HG03457 (cell line): ENCODE measurements at regions not wholly inside any gene's neighbourhood (a gene's known extent, or its start where the extent isn't known, plus 50 kb on each side); places are given as distances from the start of the nearest gene placed in this dataset.
"Not testable (repeated sequence)": the region's sequence is repeated elsewhere in the genome, so short reads cannot be mapped to it uniquely, and the experiment has no call there.

Source experiments
- ATAC-seq: cut with Tn5 transposase; IDR thresholded peaks from one replicate; pipeline ENCODE4 v1.9.1; 2021; ENCODE audit warnings: moderate number of reproducible peaks; ENCODE audit not compliant: unreplicated experiment

GRCh38 chr1:73511038-73511437 is 686.9 kb downstream of the LRRIQ3 start:
- no peak for ATAC-seq

- ATAC-seq, result no peak
Observed at GRCh38 chr1:73500154-73500553, 697.8 kb downstream of the LRRIQ3 start.

DNA sequence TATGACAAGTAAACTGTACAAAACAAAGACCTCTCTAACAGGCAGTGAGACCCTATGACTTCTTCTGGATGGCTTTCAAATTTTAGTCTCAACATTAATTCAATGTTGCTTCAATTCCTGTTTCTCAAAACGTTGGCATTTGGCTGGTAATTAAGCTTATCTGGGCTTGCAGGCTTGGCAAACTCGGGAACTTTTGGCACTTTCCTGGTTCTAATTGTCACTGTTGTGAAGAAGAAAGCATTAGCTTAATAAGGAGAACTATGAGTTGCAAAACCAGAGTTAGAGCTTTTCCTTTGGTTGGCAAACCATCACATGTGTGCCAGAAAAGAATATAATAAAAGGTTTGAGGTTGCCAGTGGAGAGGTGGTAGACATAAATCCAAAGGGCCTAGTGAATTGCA is 698.3 kb downstream of the LRRIQ3 start:
- ATAC-seq, result no peak

DNA sequence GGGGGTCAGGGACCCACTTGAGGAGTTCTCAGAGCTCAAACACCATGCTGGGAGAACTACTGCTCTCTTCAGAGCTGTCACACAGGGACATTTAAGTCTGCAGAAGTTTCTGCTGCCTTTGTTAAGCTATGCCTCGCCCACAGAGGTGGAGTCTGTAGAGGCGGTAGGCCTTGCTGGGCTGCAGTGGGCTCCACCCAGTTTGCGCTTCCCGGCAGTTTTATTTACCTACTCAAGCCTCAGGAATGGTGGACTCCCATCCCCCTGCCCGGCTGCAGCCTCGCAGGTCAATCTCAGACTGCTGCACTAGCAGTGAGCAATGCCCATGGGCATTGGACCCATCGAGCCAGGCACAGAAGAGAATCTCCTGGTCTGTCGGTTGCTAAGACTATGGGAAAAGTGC is 706.4 kb downstream of the LRRIQ3 start:
- no peak for ATAC-seq

GRCh38 chr1:73475316-73475870 is 722.6 kb downstream of the LRRIQ3 start:
- ATAC-seq, result no peak

DNA sequence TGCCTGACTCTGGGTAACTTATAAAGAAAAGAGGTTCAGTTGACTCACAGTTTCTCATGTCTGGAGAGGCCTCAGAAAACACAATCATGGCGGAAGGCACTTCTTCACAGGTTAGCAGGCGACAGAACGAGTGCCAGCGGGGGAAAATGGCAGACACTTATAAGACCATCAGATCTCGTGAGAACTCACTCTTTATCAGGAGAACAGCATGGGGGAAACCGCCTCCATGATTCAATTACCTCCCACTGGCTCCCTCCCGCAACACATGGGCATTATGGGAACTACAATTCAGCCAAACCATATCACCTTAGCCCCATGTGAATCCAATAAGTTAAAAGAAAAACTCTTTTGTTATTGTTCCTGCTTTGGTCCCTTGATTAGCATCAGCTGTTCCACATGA is 725.2 kb downstream of the LRRIQ3 start:
- ATAC-seq, result no peak

DNA sequence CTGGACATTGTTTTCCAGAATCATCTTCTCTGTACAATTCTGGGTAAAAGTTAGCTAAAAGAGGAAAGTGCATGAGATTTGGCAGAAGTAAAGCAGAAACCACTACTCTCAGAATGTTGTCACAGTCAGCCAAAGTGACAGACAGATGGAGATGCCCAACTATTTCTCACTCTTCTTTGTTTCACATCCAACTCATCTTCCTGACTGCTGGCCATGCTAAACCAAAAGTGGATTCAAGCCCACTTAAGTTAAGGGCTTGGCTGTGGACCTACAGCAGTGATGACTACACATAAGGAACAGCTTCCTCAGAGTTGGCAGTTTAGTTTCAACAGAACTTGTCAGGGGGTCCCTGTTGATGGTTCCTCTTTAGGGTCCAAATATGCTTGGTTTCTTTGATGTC is 730.2 kb downstream of the LRRIQ3 start:
- no peak for ATAC-seq

GRCh38 chr1:73463873-73464272 is 734.1 kb downstream of the LRRIQ3 start:
- no peak for ATAC-seq

GRCh38 chr1:73452522-73452921 is 745.5 kb downstream of the LRRIQ3 start:
- no peak for ATAC-seq

DNA sequence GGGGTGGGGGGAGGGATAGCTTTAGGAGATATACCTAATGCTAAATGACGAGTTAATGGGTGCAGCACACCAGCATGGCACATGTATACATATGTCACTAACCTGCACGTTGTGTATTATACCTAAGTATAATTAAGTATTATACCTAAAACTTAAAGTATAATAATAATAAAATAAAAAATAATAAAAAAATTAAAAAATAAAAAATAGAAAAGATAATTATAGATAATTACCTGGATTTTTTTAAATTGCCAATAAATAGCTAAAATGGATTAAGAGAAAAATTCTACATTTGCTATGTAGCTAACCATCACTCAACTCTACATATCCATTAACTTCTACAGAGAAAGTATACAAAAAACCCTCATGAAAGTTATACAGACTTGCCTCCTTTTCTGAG is 747.3 kb downstream of the LRRIQ3 start:
- ATAC-seq, result not testable (repeated sequence)

DNA sequence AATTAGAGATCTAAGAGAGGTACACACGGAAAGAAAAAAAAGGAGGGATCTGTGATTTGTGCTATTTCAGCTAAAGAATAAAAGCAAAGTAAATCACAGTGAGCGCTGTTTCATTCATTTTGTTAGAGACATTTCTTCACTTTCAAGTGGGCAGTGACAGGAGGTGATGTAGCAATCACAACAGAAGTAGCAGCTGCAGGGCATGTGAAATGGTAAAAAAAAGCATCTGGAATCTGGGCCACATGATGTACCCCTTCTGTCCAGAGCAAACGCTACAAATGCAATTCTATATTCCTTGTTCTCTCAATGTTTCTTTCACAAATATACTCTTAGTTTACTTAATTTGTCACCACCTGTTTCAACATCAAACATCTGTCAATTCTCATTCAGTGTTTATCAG is 786.5 kb downstream of the LRRIQ3 start:
- ATAC-seq, result no peak

DNA sequence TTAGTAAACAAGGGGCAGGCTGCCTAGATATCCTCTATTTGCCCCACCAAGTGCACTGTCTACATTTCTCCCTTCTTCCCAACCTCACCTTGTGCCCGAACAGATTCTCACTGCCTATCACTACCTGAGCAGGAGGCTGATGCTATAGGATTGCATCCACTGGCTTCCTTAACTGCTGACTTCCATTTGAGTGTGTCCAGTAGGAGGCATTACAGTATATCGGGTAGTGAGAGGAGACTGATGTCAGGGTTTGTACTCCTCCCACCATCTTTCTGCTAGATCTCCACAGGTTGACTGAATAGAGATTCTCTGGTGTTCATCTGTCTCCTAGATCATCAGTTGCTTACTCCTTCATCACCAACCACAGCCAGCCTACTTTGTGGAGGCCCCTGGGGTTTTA is 796.3 kb downstream of the LRRIQ3 start:
- no peak for ATAC-seq

- no peak for ATAC-seq
Observed at GRCh38 chr1:73382966-73383365, 815.0 kb downstream of the LRRIQ3 start.

- no peak for ATAC-seq
Observed at GRCh38 chr1:73366734-73367413, 831.1 kb downstream of the LRRIQ3 start.

DNA sequence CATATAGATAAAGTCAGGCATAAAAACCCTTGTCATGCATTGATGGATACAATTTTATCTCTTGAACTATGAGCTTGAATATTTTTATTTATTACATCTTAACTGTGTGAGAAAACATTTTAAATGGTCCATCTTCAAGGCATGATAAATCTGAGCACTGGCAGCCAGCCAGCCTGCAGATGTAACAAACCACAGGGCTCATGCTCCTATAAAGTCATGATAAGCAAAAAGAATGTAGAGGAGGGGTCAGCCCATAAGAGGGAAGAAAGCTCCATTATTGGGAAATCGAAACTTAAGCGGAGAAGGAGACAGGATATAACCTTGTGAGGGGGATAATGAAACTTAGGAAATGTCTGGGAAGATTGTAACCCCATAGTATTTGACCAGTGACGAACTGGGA is 839.0 kb downstream of the LRRIQ3 start:
- ATAC-seq, result no peak

GRCh38 chr1:73356485-73356884 is 841.5 kb downstream of the LRRIQ3 start:
- ATAC-seq, result no peak

GRCh38 chr1:73343947-73344346 is 854.0 kb downstream of the LRRIQ3 start:
- no peak for ATAC-seq

GRCh38 chr1:73333847-73334503 is 864.0 kb downstream of the LRRIQ3 start:
- ATAC-seq, result no peak

DNA sequence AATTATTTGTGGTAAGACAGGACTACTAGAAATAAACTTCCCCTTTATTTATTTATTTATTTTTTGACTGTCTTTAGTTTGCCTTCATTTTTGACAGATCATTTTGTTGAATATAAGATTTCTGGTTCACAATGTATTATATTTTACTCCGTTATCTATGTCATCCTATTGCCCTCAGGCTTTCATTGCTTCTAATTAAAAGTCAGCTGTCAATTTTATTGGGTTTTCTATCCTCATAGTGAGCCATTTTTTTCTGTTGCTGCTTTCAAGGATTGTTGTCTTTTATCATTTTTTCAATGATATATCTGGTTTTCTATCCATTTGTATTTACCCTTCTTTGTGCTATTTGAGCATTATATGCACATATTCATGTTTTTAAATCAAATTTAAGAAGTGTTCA is 866.2 kb downstream of the LRRIQ3 start:
- no peak for ATAC-seq

- ATAC-seq, result no peak
Observed at GRCh38 chr1:73327998-73328397, 870.0 kb downstream of the LRRIQ3 start.

DNA sequence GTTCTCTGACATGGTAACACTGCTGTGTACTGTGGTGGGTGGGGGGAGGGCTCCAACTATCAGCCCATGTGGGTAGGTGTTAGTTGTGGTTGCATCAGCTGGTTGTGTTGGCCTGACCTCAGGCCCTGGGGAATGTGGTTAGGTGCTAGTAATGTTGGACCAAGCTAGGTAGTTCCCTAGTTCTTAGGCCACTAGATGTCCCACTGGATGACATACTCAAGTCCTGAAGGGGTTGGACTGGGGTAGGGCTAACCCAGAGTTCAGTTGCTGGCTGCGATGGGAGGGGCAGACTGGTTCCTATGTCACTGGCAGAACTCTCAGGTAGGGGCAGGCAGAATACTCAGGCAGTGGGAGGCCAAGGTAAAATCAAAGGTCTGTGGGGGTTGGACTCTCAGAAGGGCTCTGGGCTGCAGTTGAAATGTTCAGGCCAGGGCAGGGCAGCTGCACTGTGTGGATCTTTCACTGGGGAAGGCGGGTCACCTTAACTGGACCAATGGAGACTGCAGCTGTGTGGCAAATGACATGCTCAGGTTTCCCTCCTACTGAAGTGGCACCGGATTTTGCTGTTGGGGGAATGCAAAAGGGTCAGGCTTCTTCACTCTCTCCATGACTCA is 870.7 kb downstream of the LRRIQ3 start:
- no peak for ATAC-seq

GRCh38 chr1:73326663-73327062 is 871.3 kb downstream of the LRRIQ3 start:
- no peak for ATAC-seq
